Fibroblast of peridontal ligament (primary cell): ENCODE measurements at regions not wholly inside any gene's neighbourhood (a gene's known extent, or its start where the extent isn't known, plus 50 kb on each side); places are given as distances from the start of the nearest gene placed in this dataset.

ENCODE experiments used
- DNase-seq: peaks from one replicate; pipeline ENCODE4 v3.0.0-alpha.2; 2010; ENCODE audit errors: extremely low read depth

DNA sequence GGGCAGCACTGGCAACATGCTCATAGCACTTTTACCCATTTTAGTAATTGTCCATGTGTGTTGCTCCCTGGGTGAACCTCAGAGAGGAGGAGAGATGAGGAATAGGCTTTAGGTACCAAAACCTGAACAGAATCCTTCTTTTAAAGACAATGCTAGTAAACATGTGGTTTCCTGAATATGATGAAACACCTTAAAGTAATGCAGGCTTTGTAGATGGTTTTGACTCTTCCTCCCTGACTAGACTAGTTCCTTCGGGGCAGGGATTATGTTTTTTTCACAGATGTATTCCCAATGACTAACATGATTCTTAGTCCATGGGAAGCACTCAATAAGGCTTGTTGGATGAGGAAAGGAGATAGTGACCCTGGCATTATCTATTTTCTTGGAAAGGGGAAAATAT, 367.6 kb upstream of the JAG1 start:
- no peak for DNase-seq

GRCh38 chr20:11043001-11043400, 369.2 kb upstream of the JAG1 start:
- no peak for DNase-seq

GRCh38 chr20:11044561-11044960, 370.8 kb upstream of the JAG1 start:
- no peak for DNase-seq

DNA sequence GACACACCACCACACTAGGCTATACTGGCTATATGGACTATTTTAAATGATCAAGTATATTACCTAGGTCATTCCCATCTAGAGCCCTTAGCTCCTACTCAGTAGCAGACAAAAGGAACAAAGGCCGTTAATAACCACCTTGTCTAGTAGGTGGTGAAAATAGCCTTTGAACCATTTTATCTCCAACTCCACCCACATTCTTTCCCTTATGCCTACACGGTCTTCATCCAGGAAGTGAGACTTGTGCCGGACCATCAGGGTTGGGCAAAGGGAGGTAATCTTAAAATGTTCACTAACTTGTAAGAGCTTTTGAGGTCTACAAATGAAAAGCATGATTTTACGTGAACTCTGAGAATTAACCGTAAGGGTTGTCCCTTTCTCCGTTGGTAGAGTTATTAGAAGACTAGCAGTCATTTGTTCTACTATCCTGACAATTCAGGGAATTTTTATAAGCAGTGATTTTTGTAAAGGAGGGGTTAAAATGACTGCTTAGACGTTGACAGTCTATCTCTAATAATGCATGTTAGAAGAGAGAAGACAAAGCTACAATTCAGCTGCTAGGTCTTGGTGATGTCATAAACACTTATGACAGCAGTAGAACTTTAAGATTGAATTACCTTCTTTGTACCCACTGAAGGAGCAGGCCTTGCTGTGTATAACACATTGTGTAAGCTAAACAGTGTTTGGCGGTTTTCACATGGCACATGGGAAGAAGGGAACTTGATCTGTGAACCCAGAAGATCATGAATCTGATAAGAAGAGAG, 371.8 kb upstream of the JAG1 start:
- no peak for DNase-seq

- DNase-seq = no peak
Observed at GRCh38 chr20:11047559-11047958, 373.8 kb upstream of the JAG1 start.

DNA sequence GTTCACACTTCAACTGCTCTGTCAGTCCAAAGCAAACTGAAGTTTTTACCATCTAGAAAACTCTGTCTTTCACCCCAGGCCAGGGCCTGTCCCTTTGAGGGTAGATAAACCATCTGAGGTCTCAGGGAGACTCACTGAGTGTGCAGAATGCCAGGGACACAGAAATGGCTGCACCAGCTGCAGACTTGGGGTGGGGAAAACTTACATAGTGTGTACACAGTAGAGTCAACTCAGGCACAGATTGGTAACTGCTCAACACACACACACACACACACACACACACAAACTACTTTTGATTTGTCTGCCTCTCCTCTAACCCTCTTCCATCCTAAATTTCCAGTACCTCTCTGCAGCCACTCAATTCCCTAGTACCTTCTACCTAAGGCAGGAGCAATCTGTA, 374.9 kb upstream of the JAG1 start:
- no peak for DNase-seq

- no peak for DNase-seq
Observed at GRCh38 chr20:11050350-11050749, 376.6 kb upstream of the JAG1 start.

GRCh38 chr20:11051136-11051535, 377.3 kb upstream of the JAG1 start:
- DNase-seq = peak; percentile 41

- DNase-seq = no peak
Observed at GRCh38 chr20:11053310-11053709, 379.5 kb upstream of the JAG1 start.

- no peak for DNase-seq
Observed at GRCh38 chr20:11054266-11054993, 380.6 kb upstream of the JAG1 start.

DNA sequence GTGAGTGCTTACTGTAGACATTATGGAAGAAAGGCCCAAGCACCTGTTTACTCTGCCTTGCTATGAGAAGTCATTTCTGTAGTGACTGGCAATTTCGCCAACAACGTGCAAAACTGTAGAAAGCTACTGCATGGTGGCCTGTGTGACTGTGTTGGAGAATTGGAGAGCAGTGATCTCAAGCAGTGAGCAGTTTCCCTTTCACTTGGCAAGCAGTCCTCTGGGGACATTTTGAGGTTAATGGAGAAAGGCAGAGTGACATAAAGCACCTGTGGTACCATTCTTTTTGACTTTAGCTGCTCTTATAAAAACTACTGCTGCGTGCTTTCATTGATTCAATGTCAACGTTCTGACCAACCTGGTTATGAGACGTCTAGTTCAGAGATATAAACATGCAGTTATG, 382.6 kb upstream of the JAG1 start:
- no peak for DNase-seq

DNA sequence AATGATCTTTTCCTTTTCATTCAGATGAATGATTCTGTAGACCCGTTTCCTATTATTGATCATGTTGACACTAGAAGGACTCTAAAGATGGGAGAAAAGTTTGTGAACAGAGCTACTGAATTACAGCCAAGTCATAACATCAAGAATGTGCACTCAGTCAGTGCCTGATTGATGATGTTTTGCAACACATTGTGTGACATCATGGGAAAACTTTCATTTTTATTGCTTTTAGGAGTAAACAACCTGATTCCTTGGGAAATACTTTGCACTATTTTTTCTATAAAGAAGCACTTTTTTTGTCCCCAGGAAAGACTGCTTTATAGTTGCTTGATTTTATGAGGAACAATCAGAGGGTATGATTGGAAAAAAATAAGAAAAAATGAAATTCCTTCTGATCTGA, 383.8 kb upstream of the JAG1 start:
- DNase-seq = peak; percentile 40

DNA sequence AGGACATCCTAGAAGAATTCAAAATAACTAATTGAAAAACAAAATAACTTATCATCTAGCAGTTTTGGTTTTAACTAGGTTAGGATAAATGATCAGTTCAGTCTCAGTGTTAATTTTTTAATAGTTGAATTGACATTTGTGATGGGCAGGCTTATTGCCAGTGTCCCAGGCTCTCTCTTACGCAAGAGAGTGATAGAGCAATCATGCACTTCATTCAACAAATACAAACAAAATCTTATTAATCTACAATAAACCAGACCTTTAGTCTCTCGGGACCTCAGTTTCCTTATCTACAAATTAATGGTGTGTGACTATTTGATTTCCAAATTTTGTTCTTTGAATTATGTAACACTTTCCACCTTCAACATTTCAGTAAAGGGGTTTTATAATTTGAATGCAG, 385.9 kb upstream of the JAG1 start:
- no peak for DNase-seq

GRCh38 chr20:11060423-11061185, 386.8 kb upstream of the JAG1 start:
- DNase-seq = no peak

- no peak for DNase-seq
Observed at GRCh38 chr20:11063444-11063843, 389.6 kb upstream of the JAG1 start.

DNA sequence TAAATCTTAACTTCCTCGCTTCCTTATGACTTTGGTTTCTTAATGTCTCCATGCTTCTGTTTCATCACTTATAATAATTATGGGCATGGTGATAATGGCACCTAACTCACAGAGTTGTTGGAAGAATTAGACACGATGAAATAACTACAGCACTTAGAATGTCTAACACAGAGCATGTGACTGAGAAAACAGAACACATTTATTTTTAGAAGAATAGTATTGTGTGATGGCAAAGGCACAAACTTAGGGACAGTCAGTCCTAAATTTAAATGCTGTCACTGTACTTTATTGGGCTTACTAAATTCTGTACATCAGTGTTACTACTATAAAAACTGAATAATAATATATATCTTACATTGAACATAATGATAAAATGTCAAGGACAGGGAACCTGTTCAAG, 391.1 kb upstream of the JAG1 start:
- no peak for DNase-seq

DNA sequence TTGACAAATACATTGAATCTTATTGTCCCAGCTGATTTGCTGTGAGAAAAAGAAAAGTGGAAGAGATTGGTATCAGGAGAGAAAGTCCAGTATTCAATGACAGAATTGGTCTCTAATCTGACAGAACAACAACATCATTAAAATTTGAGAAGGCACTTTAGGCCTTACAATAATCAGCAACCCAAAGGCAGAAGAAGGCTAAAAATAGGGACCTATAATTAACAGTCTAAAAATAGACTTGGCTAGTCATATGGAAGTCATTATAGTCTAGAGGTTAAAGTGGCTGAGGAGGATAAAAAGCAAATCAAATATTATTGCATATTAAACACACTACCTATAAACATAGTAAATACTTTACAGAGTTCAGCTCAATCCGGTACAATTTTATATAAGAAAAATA, 393.6 kb upstream of the JAG1 start:
- DNase-seq = peak; percentile 49

DNA sequence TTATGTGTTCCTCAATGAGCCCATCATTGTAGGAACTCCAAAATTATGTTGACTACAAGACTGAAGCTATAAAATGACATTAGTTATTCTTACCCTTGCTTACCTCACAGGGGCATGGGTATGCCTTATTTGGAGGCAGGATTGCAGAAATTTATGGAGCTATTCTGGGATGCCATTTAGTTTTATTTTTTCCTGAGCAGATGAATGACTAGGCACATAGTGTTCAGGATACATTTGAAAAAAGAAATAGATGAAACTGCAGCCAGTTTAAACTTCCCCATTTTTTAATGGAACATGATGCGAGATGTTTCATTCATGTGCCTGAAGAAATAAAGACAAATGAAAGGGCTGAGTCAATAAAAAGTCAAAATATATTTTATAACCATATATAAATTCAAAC, 399.2 kb upstream of the JAG1 start:
- no peak for DNase-seq

DNA sequence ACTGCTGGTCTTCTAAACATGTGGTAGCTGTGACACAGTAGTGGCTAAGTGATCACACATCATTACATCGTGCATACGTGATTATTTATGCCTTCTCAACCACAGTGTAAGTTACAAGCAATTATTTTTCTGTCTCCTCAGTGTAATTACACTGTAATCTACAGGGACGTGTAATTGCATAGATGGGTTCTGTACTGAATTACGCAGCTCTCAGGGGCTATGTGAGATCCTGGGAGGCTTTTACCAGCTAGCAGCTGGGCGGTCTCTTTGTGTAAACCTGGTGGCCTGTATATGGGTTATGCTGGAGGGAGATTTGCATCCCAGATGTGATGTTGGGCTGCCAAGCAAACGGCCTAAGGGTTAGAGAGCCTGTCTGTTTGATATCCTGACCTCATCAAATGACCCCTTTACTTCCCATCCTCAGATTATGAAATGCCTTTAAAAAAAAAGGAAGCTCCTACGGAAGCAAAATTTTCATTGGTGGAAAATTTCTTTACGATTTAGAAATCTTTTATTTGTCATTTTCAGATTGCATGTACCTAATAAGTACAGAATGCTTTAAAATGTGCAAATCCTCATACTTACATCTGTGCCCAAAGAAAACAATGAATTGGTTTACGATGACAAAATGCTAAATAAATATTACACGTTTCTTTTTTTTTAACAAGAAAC, 402.8 kb upstream of the JAG1 start:
- no peak for DNase-seq

DNA sequence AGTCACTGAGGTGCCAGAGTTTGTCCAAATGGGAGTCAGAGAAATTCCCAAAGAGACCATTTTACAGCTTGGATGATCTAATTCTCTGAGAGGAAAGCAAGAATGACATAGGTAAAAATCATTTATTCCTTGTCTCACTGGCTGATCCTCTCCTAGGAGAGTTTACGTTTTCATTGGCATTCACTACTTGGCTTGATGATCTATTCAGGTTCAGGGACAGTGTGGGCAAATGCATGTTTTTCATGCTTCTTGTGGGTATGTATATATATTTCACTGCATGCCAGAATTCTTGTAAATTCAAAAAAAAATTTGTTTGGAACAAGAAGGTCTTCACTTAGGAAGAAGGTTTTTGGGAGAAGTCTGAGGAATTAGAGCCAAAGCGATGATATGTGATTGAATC, 403.4 kb upstream of the JAG1 start:
- DNase-seq = no peak

DNA sequence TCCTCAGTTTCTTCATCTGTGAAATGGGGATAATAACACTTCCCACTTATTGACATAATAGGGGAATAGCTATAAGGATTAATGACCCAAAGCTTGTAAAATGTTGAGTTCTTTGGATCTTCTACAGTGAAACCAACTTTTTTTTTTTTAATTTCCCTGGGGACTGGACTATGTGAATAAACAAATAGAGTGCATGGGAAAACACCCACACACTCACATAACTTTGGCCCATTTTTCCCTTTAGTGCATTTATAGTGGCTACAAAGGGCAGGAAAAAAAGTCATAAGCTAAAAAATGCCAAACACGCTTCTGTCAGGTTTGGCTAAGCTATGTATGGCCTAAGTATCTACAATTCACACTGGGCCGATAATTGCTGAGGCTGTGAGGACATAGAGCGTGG, 406.2 kb upstream of the JAG1 start:
- DNase-seq = peak; percentile 37

DNA sequence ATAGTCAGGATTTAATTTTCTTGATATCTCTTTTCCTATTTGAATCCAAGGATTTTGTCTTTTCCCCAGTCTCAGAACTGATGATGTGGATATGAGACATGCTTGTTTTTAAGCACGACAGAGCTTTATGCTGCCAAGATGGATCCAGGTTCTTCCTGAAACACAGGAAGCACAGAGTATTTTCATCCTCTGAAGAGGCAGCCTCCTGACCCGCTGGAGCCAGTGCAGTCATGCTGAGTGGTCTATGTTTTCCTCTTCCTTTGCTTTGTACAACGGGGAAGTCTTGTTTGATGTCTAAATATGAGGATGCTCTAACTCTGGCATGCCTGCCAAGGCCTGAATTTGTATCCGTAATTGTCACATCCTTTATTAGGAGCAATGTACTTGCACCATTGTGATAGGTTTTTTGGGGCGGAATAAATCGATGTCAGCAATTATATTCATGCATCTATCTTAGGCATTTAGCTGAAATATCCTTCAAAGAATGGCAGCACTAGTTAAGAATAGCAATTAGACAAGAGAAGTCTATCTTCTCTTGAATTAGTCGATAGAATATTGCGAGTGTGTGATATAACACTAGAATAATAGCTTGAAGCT, 407.1 kb upstream of the JAG1 start:
- DNase-seq = no peak
